Activated naive CD8-positive, alpha-beta T cell treated with anti-CD3 and anti-CD28 coated beads, Interleukin-2, amount 50 U/mL, for 24 hours (primary cell): ENCODE measurements at regions not wholly inside any gene's neighbourhood (a gene's known extent, or its start where the extent isn't known, plus 50 kb on each side); places are given as distances from the start of the nearest gene placed in this dataset.
"Not testable (repeated sequence)": the region's sequence is repeated elsewhere in the genome, so short reads cannot be mapped to it uniquely, and the experiment has no call there.

Experiments used
- ATAC-seq: fragments of 150-1000 bp; cut with Tn5 transposase; one replicate; pipeline ENCODE4 v1.10.0; 2021
- DNase-seq: peaks from one replicate; pipeline ENCODE4 v3.0.0; 2021
- H3K27ac Mint-ChIP-seq: one replicate; pipeline ENCODE4 v1.8.0; 2021; ENCODE audit warnings: mild to moderate bottlenecking, mixed read lengths
- H3K27me3 Mint-ChIP-seq: one replicate; pipeline ENCODE4 v1.8.0; 2021; ENCODE audit warnings: mixed read lengths
- H3K36me3 Mint-ChIP-seq: one replicate; pipeline ENCODE4 v1.8.0; 2021; ENCODE audit warnings: low read depth, mixed read lengths
- H3K4me1 Mint-ChIP-seq: one replicate; pipeline ENCODE4 v1.8.0; 2021; ENCODE audit warnings: mixed read lengths
- H3K4me3 Mint-ChIP-seq: one replicate; pipeline ENCODE4 v1.8.0; 2021; ENCODE audit warnings: mild to moderate bottlenecking, moderate library complexity, mixed read lengths
- H3K9me3 Mint-ChIP-seq: one replicate; pipeline ENCODE4 v1.8.0; 2021; ENCODE audit warnings: mixed read lengths

DNA sequence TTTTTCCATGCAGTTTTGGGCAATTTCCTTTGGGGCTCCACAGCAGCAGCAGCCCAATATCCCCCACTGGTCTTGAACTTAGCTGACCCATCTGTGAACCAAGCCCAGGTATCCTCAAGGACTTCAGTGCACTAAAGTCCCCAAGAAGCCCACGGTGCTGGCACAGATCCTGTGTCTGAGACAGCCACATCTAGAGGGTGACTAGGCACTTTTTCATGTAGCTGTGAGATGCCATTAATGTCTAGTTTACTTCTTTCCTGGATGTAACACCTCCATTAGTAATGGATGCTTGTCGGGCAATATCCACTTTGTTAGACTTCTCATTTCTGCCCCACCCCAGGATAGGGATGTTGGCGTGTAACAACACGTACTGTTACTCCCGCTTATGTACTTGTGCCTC is 117.9 kb downstream of the GPCPD1 start:
- no peak for DNase-seq
- H3K27ac Mint-ChIP-seq = no peak overlapping the region
- H3K36me3 Mint-ChIP-seq = no peaks in the 10 kb centered on the region
- H3K4me3 Mint-ChIP-seq = no peak overlapping the region
- no peaks in the 10 kb centered on the region for H3K9me3 Mint-ChIP-seq
- no peak for ATAC-seq
- H3K4me1 Mint-ChIP-seq = peaks cover 3% of the 10 kb centered on the region
- peaks cover 5% of the 10 kb centered on the region for H3K27me3 Mint-ChIP-seq

GRCh38 chr20:5491455-5491854 is 119.4 kb downstream of the GPCPD1 start:
- Mint-ChIP-seq H3K27ac (no peak overlapping the region), H3K4me3 (no peak overlapping the region), H3K4me1 (peaks cover 11% of the 10 kb centered on the region), H3K27me3 (peaks cover 15% of the 10 kb centered on the region), H3K36me3 (no peaks in the 10 kb centered on the region), H3K9me3 (no peaks in the 10 kb centered on the region)
- DNase-seq (no peak), ATAC-seq (no peak)

DNA sequence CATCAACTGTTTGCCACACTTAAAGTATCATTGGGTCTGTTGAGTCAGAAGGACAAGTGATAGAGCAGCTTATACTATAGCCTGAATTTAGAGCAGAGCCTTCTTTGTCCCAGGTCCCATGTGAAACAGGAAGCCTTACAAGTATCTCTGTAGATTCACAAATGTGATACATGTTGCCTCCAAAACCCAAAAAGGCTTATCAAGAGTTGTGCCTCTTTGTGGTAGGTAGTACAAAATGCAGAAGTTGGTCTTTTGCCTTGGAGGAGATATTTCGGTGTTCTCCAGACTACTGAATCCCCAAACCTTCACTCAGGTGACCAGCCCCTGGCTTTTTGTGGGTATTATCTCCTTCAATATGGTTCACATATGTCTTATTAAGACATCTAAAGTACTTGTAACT is 121.2 kb downstream of the GPCPD1 start:
- no peaks in the 10 kb centered on the region for H3K9me3 Mint-ChIP-seq
- no peak for ATAC-seq
- peaks cover 21% of the 10 kb centered on the region for H3K4me1 Mint-ChIP-seq
- no peak overlapping the region for H3K27ac Mint-ChIP-seq
- H3K4me3 Mint-ChIP-seq = no peak overlapping the region
- H3K27me3 Mint-ChIP-seq = peaks cover 15% of the 10 kb centered on the region
- no peak for DNase-seq
- no peaks in the 10 kb centered on the region for H3K36me3 Mint-ChIP-seq

DNA sequence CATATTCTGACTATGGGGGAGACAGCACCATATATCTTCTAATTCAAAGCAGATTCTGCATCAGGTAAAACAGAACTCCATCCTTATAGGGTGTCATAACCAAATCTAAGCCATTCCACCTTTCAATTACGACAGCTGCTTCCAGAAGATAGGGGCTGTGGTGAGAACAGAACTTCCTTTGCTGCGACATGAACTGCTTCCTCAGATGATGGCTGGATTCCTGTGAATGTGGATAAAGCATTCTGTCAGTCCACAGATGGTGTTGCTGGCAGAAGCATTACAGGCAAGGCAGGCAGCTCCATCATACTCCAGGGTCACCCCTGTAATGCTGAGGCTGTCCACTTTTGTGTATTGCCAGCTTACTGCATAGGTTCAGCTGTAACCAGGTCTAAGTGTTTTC is 122.0 kb downstream of the GPCPD1 start:
- DNase-seq = no peak
- no peak overlapping the region for H3K27ac Mint-ChIP-seq

DNA sequence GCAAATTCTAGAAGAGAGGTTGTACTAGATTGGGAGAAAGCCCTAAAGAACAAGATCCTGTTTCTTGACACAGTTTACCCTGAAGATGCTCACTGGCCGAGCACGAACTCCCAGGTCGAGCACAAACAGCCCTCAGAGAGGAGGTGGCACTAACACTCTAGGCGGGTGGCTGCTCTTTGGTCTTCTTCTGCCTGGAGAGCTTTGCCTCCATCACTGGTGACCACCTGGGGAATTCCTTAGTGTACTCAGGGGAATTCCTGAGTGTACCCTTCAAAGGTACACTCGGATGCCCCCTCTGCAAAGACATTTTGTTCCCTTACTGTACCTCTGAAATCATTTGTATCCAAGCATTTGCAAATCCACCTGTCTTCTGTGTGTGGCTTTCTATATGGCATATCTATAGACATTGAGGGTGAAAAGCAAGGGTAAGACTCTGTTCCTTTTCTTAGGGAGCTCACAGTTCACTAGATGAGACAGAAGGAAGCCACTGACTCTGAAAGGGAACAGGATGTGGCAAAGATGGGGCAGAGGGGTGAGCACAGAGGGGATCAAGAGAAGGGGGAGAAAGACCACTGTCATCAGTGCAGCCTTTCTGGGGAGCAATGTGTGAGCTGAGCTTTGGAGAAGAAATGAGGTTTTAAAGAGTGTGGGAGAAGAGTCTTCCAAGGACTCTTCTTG is 124.3 kb downstream of the GPCPD1 start:
- no peak overlapping the region for H3K4me3 Mint-ChIP-seq
- H3K4me1 Mint-ChIP-seq = peaks cover 21% of the 10 kb centered on the region
- H3K27ac Mint-ChIP-seq = no peak overlapping the region
- ATAC-seq = peak; percentile 66
- peaks cover 16% of the 10 kb centered on the region for H3K27me3 Mint-ChIP-seq
- peak; percentile 12 for DNase-seq
- H3K36me3 Mint-ChIP-seq = no peaks in the 10 kb centered on the region
- H3K9me3 Mint-ChIP-seq = no peaks in the 10 kb centered on the region

More for the DNA sequence above, 122.0 kb downstream of the GPCPD1 start:
- Mint-ChIP-seq H3K27me3 (peaks cover 16% of the 10 kb centered on the region), H3K36me3 (no peaks in the 10 kb centered on the region), H3K4me3 (no peak overlapping the region), H3K4me1 (peaks cover 21% of the 10 kb centered on the region), H3K9me3 (no peaks in the 10 kb centered on the region)
- ATAC-seq = no peak

DNA sequence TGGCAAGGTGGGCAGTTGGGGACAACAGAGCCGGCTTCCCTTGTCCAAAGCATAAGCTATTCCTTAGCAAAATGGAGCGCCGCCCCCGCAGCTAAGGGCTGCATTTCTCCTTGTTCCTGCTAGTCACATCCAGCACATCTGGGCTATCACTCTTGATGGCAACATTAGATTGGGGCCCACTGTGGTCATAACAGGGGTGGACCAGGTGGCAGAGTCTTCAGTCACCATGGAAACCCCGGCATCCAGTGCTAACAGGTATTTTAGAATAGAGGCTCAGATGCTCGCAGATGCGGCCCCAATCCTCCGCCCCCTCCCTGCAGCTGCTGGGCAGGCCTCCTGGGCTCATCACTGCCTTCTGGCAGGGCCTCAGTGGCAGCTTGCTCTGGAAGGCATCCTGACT is 125.9 kb downstream of the GPCPD1 start:
- Mint-ChIP-seq H3K27me3 (peaks cover 16% of the 10 kb centered on the region), H3K9me3 (no peaks in the 10 kb centered on the region), H3K4me3 (no peak overlapping the region), H3K27ac (no peak overlapping the region), H3K4me1 (peaks cover 18% of the 10 kb centered on the region), H3K36me3 (no peaks in the 10 kb centered on the region)
- no peak for ATAC-seq
- DNase-seq = no peak

GRCh38 chr20:5484346-5484745 is 126.5 kb downstream of the GPCPD1 start:
- Mint-ChIP-seq H3K27ac (no peak overlapping the region), H3K4me3 (no peak overlapping the region), H3K9me3 (no peaks in the 10 kb centered on the region), H3K27me3 (peaks cover 16% of the 10 kb centered on the region), H3K36me3 (no peaks in the 10 kb centered on the region), H3K4me1 (peaks cover 18% of the 10 kb centered on the region)
- no peak for DNase-seq
- ATAC-seq = no peak

DNA sequence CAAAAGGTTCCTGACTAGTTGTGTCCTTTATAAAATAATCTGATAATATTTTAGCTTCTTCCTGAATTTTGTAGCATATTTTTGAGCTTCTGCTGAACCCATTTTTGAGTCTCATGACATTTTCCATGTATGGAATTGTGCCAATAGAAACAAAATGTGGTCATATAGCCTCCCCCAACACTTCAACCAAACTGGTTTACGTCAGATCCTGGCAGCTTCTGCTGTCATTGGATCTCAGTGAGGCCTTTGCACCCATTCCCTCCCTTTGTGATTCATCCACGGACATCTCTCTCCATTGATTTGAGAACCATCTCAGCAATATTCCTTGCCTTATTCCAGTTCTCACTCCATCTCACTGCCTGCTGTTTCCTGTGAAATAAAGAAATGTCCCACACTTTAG is 128.0 kb downstream of the GPCPD1 start:
- DNase-seq (no peak), ATAC-seq (no peak)
- H3K27me3 Mint-ChIP-seq = peaks cover 12% of the 10 kb centered on the region
- H3K9me3 Mint-ChIP-seq = no peaks in the 10 kb centered on the region
- H3K27ac Mint-ChIP-seq = no peak overlapping the region
- no peak overlapping the region for H3K4me3 Mint-ChIP-seq
- H3K36me3 Mint-ChIP-seq = no peaks in the 10 kb centered on the region
- peaks cover 22% of the 10 kb centered on the region for H3K4me1 Mint-ChIP-seq

- ATAC-seq (no peak), DNase-seq (no peak)
- H3K9me3 Mint-ChIP-seq = no peaks in the 10 kb centered on the region
- H3K36me3 Mint-ChIP-seq = no peaks in the 10 kb centered on the region
- H3K27ac Mint-ChIP-seq = no peak overlapping the region
- no peak overlapping the region for H3K4me3 Mint-ChIP-seq
- H3K4me1 Mint-ChIP-seq = peaks cover 18% of the 10 kb centered on the region
- peaks cover 5% of the 10 kb centered on the region for H3K27me3 Mint-ChIP-seq
Observed at GRCh38 chr20:5481872-5482271, 128.9 kb downstream of the GPCPD1 start.

GRCh38 chr20:5480824-5481600 is 129.8 kb downstream of the GPCPD1 start:
- peaks cover 10% of the 10 kb centered on the region for H3K4me1 Mint-ChIP-seq
- peaks cover 3% of the 10 kb centered on the region for H3K27me3 Mint-ChIP-seq
- no peak overlapping the region for H3K27ac Mint-ChIP-seq
- ATAC-seq = no peak
- no peaks in the 10 kb centered on the region for H3K9me3 Mint-ChIP-seq
- no peaks in the 10 kb centered on the region for H3K36me3 Mint-ChIP-seq
- no peak overlapping the region for H3K4me3 Mint-ChIP-seq
- no peak for DNase-seq

DNA sequence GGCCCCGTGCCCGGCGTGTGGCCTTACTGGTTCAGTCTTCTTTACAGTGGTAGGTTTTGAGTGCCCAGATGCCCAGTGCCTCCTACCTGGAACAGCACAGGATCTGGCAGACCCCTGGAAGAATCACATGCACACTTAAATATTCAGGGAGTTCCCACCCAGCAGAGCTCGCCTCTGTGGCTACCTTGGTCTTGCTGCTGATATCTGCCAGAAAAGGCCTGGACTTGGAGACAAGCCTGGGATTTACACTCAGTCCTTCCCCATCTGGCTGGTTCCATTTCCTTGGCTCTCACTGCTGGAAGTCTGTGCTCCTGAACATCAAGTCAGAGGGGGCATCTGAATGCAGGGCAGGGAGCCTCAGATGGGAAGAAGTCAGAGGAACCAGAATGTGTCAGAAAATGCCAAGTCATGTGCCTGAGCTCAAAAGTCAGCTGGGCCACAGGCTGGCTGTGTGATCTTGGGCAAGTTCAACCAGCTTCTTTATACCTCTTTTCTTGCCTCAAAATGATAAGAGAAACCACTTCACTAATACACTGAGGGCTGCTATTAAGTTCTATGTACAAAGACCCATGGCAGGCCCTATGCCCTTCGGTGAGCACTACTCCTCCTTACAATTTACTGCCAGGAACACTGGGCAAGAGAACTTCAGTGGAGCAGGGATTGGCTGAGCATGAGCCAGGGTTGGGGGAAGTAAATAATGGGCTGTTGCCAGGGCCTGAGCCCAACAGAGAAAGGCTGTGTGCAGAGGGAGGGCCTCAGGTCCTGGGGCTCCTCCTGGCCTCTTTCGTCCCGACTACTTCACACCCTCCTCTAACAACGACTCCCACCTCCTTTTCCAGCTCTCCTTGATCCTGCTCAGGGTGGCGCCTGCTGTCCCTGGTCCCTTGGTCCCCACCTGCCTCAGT is 135.9 kb downstream of the GPCPD1 start:
- no peak for ATAC-seq
- Mint-ChIP-seq H3K4me3 (no peak overlapping the region), H3K9me3 (no peaks in the 10 kb centered on the region), H3K36me3 (no peaks in the 10 kb centered on the region), H3K4me1 (peaks cover 4% of the 10 kb centered on the region), H3K27me3 (no peaks in the 10 kb centered on the region), H3K27ac (no peak overlapping the region)
- no peak for DNase-seq

DNA sequence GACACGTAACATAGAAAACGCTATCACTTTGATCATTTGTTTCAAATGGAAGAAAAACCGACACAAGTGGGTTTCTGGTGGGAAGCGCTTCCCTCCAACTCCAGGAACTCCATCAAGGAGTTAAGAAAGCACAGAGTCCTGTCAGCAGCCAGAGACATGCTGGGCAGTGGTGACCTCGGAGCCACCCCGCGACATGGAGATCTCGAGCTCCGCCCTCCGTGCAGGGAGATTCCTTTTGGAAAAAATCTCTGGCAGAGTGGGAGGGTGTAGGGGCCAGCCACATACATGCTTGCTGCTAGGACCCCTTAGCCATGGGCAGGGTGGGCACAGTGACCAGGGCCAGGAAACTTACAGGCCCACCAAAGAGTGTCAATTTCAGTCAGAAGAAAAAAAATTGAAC is 138.9 kb downstream of the GPCPD1 start:
- H3K27ac Mint-ChIP-seq, DNase-seq, H3K36me3 Mint-ChIP-seq, H3K9me3 Mint-ChIP-seq, H3K27me3 Mint-ChIP-seq, H3K4me1 Mint-ChIP-seq, ATAC-seq, H3K4me3 Mint-ChIP-seq: not testable (repeated sequence)

DNA sequence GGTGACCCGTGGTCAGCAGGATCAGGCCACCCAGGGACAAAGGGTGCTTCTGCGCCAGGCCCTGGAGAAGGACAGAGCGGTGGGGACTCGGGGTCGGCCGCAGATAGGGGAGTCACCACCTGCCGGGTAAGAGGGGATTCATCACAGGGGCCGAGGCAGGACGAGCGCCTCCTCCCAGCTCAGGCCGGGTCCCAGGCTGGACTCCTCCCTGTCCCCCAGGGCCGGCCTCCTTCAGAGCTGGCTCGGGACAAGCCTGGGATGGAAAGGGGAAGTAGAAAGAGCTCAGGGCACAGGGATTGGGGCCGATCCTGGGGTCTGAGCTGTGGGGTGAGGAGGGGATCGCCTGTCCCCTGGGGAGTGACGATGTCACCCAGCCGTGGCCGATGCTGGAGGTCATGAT is 139.4 kb downstream of the GPCPD1 start:
- Mint-ChIP-seq H3K27me3 (peaks cover 11% of the 10 kb centered on the region), H3K9me3 (no peaks in the 10 kb centered on the region), H3K4me3 (no peak overlapping the region), H3K4me1 (no peaks in the 10 kb centered on the region), H3K36me3 (no peaks in the 10 kb centered on the region), H3K27ac (no peak overlapping the region)
- ATAC-seq = no peak
- no peak for DNase-seq

GRCh38 chr20:5470943-5471342 is 139.9 kb downstream of the GPCPD1 start:
- ATAC-seq (no peak), DNase-seq (no peak)
- Mint-ChIP-seq H3K27me3 (peaks cover 11% of the 10 kb centered on the region), H3K27ac (no peak overlapping the region), H3K4me1 (no peaks in the 10 kb centered on the region), H3K9me3 (no peaks in the 10 kb centered on the region), H3K36me3 (no peaks in the 10 kb centered on the region), H3K4me3 (no peak overlapping the region)

GRCh38 chr20:5470458-5470857 is 140.3 kb downstream of the GPCPD1 start:
- Mint-ChIP-seq H3K4me1 (no peaks in the 10 kb centered on the region), H3K27me3 (peaks cover 16% of the 10 kb centered on the region), H3K27ac (no peak overlapping the region), H3K36me3 (no peaks in the 10 kb centered on the region), H3K9me3 (no peaks in the 10 kb centered on the region), H3K4me3 (no peak overlapping the region)
- DNase-seq (no peak), ATAC-seq (no peak)
